LHCN-M2 (cell line): ENCODE measurements at regions not wholly inside any gene's neighbourhood (a gene's known extent, or its start where the extent isn't known, plus 50 kb on each side); places are given as distances from the start of the nearest gene placed in this dataset.
"Not testable (repeated sequence)": the region's sequence is repeated elsewhere in the genome, so short reads cannot be mapped to it uniquely, and the experiment has no call there.

ENCODE experiments used
- DNase-seq: peaks from one replicate; pipeline ENCODE4 v3.0.0-alpha.2; 2012; ENCODE audit warnings: low read depth

GRCh38 chr20:36082315-36082915 lies 72.1 kb upstream of the EPB41L1 start:
- no peak for DNase-seq

- not testable (repeated sequence) for DNase-seq
Measured at GRCh38 chr20:36083200-36083599, 71.3 kb upstream of the EPB41L1 start.

- DNase-seq, result no peak
Measured at GRCh38 chr20:36084356-36084755, 70.2 kb upstream of the EPB41L1 start.

- DNase-seq, result peak; percentile 75
Measured at GRCh38 chr20:36084897-36085613, 69.5 kb upstream of the EPB41L1 start.

GRCh38 chr20:36085686-36086267 lies 68.8 kb upstream of the EPB41L1 start:
- DNase-seq, result peak; percentile 72

- DNase-seq, result peak; percentile 11
Measured at GRCh38 chr20:36086767-36087166, 67.8 kb upstream of the EPB41L1 start.

- no peak for DNase-seq
Measured at GRCh38 chr20:36090223-36090622, 64.3 kb upstream of the EPB41L1 start.

GRCh38 chr20:36091561-36092397 lies 62.8 kb upstream of the EPB41L1 start:
- DNase-seq, result no peak

- DNase-seq, result no peak
Measured at GRCh38 chr20:36092398-36093024, 62.0 kb upstream of the EPB41L1 start.

- DNase-seq, result no peak
Measured at GRCh38 chr20:36093025-36093803, 61.3 kb upstream of the EPB41L1 start.

- no peak for DNase-seq
Measured at GRCh38 chr20:36093804-36094145, 60.8 kb upstream of the EPB41L1 start.

- DNase-seq, result no peak
Measured at GRCh38 chr20:36094497-36094896, 60.0 kb upstream of the EPB41L1 start.

- DNase-seq, result no peak
Measured at GRCh38 chr20:36096435-36096834, 58.1 kb upstream of the EPB41L1 start.

GRCh38 chr20:36097337-36098151 lies 57.0 kb upstream of the EPB41L1 start:
- no peak for DNase-seq

GRCh38 chr20:36098364-36098763 lies 56.2 kb upstream of the EPB41L1 start:
- peak; percentile 38 for DNase-seq

GRCh38 chr20:36099106-36099505 lies 55.4 kb upstream of the EPB41L1 start:
- no peak for DNase-seq

GRCh38 chr20:36101192-36101591 lies 53.3 kb upstream of the EPB41L1 start:
- DNase-seq, result no peak

- DNase-seq, result no peak
Measured at GRCh38 chr20:36102306-36102705, 52.2 kb upstream of the EPB41L1 start.

GRCh38 chr20:36102809-36103596 lies 51.5 kb upstream of the EPB41L1 start:
- DNase-seq, result no peak
